Parathyroid adenoma (tissue), 2 donors: ENCODE measurements at regions not wholly inside any gene's neighbourhood (a gene's known extent, or its start where the extent isn't known, plus 50 kb on each side); places are given as distances from the start of the nearest gene placed in this dataset.

Experiments used
- H2AFZ ChIP-seq: fragments of 300-600 bp; sonication (generic); one replicate; pipeline ENCODE4 v1.7.0; 2017; ENCODE audit warnings: antibody characterized with exemption, mild to moderate bottlenecking
- H3K27ac ChIP-seq: fragments of 300-600 bp; sonication (generic); one replicate; pipeline ENCODE4 v1.7.0; 2017
- H3K27me3 ChIP-seq: fragments of 300-600 bp; sonication (generic); one replicate; pipeline ENCODE4 v1.7.0; 2017; ENCODE audit warnings: low read length; ENCODE audit not compliant: control insufficient read depth, insufficient read depth
- H3K36me3 ChIP-seq: fragments of 300-600 bp; sonication (generic); one replicate; pipeline ENCODE4 v1.7.0; 2017; ENCODE audit warnings: low read length; ENCODE audit not compliant: control insufficient read depth, insufficient read depth
- H3K4me1 ChIP-seq: fragments of 300-600 bp; sonication (generic); one replicate; pipeline ENCODE4 v1.7.0; 2017; ENCODE audit warnings: control low read depth
- H3K4me2 ChIP-seq: fragments of 300-600 bp; sonication (generic); one replicate; pipeline ENCODE4 v1.7.0; 2017; ENCODE audit warnings: low read length
- H3K4me3 ChIP-seq: fragments of 300-600 bp; sonication (generic); one replicate; pipeline ENCODE4 v1.7.0; 2017; ENCODE audit warnings: low read depth, low read length
- H3K79me2 ChIP-seq: fragments of 300-600 bp; sonication (generic); one replicate; pipeline ENCODE4 v1.7.0; 2017; ENCODE audit warnings: control low read depth
- H3K9ac ChIP-seq: fragments of 300-600 bp; sonication (generic); one replicate; pipeline ENCODE4 v1.7.0; 2017; ENCODE audit warnings: mild to moderate bottlenecking
- H3K9me3 ChIP-seq: fragments of 300-600 bp; sonication (generic); one replicate; pipeline ENCODE4 v1.7.0; 2017; ENCODE audit warnings: low read length; ENCODE audit not compliant: control insufficient read depth
- TF ChIP-seq, protein P1 (sequence below): fragments of 300-600 bp; sonication (generic); IDR thresholded peaks from one replicate; pipeline ENCODE4 v1.7.0; 2017; ENCODE audit warnings: antibody characterized with exemption, mild to moderate bottlenecking
- donor health status: primary hyperparathyroidism.

DNA sequence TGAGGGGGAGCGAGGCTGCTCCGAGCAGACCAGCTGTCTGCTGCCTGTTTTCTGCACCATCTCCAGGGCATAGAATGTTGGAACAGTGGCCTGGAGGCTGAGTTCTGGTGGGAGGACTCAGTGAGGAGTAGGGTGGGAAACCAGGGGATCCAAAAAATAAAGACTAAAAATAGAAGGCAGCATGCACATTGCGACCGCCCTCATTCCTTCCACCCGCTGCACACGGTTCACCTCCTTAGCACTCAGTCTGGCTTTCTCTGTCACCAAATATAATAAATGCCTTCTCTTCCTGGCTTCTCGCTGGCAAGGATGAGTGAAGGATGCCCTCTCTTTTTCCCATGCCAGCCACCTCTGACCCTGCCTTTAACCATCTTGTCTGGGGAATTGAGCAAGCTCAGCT is 146.2 kb downstream of the AACS start:
- no peak overlapping the region for H3K4me2 ChIP-seq
- H3K4me3 ChIP-seq = no peak overlapping the region
- H3K27me3 ChIP-seq = no peaks in the 10 kb centered on the region
- no peaks in the 10 kb centered on the region for H3K79me2 ChIP-seq
- H3K36me3 ChIP-seq = no peaks in the 10 kb centered on the region
- H3K9me3 ChIP-seq = no peaks in the 10 kb centered on the region
- no peak overlapping the region for H2AFZ ChIP-seq
- no peak overlapping the region for H3K27ac ChIP-seq
- no peaks in the 10 kb centered on the region for H3K4me1 ChIP-seq
- no peak overlapping the region for H3K9ac ChIP-seq
- TF ChIP-seq, protein P1, sequence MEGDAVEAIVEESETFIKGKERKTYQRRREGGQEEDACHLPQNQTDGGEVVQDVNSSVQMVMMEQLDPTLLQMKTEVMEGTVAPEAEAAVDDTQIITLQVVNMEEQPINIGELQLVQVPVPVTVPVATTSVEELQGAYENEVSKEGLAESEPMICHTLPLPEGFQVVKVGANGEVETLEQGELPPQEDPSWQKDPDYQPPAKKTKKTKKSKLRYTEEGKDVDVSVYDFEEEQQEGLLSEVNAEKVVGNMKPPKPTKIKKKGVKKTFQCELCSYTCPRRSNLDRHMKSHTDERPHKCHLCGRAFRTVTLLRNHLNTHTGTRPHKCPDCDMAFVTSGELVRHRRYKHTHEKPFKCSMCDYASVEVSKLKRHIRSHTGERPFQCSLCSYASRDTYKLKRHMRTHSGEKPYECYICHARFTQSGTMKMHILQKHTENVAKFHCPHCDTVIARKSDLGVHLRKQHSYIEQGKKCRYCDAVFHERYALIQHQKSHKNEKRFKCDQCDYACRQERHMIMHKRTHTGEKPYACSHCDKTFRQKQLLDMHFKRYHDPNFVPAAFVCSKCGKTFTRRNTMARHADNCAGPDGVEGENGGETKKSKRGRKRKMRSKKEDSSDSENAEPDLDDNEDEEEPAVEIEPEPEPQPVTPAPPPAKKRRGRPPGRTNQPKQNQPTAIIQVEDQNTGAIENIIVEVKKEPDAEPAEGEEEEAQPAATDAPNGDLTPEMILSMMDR = no peak

DNA sequence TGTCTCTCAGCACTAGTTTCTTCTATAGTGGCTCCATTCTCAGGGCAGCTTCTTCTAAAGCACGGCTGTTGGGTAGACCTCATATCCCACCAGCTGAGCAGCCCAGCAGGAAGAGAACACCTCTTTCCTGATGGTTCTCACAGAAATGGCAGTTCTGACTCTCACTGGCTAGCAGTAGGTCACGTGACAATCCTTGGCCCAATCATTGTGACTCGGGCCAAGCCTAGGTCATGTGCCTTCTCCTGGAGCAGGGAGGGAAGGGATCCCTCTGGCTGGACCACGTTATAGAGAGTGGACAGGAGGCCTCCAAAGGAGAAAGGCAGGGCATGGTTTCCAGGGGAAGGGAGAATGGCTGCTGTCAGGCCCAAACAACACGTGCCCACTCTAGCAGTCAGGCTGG is 149.1 kb downstream of the AACS start:
- TF ChIP-seq, protein P1 = no peak
- H3K36me3 ChIP-seq = no peaks in the 10 kb centered on the region
- no peaks in the 10 kb centered on the region for H3K9me3 ChIP-seq
- no peak overlapping the region for H3K27ac ChIP-seq
- no peak overlapping the region for H2AFZ ChIP-seq
- H3K27me3 ChIP-seq = no peaks in the 10 kb centered on the region
- no peaks in the 10 kb centered on the region for H3K4me1 ChIP-seq
- no peak overlapping the region for H3K9ac ChIP-seq
- H3K4me2 ChIP-seq = no peak overlapping the region
- H3K4me3 ChIP-seq = no peak overlapping the region
- no peaks in the 10 kb centered on the region for H3K79me2 ChIP-seq

DNA sequence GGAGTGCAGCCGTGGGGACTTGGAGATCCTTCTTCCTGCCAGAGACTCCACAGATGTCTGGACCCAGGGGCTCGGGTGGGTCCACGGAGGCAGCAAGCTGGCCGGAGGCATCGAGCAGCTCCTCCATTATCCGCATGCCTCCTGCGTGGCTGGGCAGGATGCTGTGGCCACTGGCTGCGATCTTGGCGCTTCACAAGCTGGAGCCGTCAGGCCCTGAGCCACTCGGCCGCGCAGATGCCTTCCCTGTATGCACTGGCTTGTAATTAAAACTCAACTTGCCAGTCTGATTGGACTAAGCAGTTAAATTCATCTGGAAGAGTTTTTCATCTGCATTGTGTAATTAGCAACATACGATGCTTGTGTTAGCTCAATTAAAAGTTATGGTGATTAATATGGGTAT is 151.5 kb downstream of the AACS start:
- Histone ChIP-seq H2AFZ (no peak overlapping the region), H3K27ac (no peak overlapping the region), H3K9ac (no peak overlapping the region), H3K36me3 (no peaks in the 10 kb centered on the region), H3K9me3 (no peaks in the 10 kb centered on the region), H3K4me2 (no peak overlapping the region), H3K4me1 (no peaks in the 10 kb centered on the region), H3K27me3 (no peaks in the 10 kb centered on the region), H3K79me2 (no peaks in the 10 kb centered on the region), H3K4me3 (no peak overlapping the region)
- TF ChIP-seq, protein P1 = no peak

DNA sequence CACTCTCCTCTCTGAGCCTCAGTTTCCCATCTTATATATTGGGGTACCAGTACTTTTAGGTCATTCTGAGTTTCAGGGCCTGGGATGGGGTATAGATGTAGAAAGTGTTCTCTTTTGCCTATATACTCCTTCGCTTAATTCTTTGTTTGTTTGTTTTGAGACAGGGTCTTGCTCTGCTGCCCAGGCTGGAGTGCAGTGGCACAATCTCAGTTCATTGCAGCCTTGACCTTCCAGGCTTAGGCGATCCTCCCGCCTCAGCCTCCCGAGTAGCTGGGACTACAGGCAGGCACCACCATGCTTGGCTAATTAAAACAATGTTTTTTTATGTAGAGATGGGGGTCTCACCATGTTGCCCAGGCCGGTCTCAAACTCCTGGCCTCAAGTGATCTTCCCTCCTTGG is 152.1 kb downstream of the AACS start:
- Histone ChIP-seq H3K36me3 (no peaks in the 10 kb centered on the region), H3K27ac (no peak overlapping the region), H3K9ac (no peak overlapping the region), H3K4me3 (no peak overlapping the region), H3K27me3 (no peaks in the 10 kb centered on the region), H3K4me1 (no peaks in the 10 kb centered on the region), H2AFZ (no peak overlapping the region), H3K4me2 (no peak overlapping the region), H3K9me3 (no peaks in the 10 kb centered on the region), H3K79me2 (no peaks in the 10 kb centered on the region)
- TF ChIP-seq, protein P1 = no peak

GRCh38 chr12:125218952-125219351 is 153.7 kb downstream of the AACS start:
- H3K4me3 ChIP-seq = no peak overlapping the region
- H2AFZ ChIP-seq = no peak overlapping the region
- H3K27ac ChIP-seq = no peak overlapping the region

More at GRCh38 chr12:125218952-125219351, 153.7 kb downstream of the AACS start:
- Histone ChIP-seq H3K27me3 (no peaks in the 10 kb centered on the region), H3K4me1 (no peaks in the 10 kb centered on the region), H3K4me2 (no peak overlapping the region), H3K9ac (no peak overlapping the region), H3K79me2 (no peaks in the 10 kb centered on the region), H3K36me3 (no peaks in the 10 kb centered on the region), H3K9me3 (no peaks in the 10 kb centered on the region)
- TF ChIP-seq, protein P1 = no peak
